ENCODE measurements at regions not wholly inside any gene's neighbourhood (a gene's known extent, or its start where the extent isn't known, plus 50 kb on each side); places are given as distances from the start of the nearest gene placed in this dataset.
"Not testable (repeated sequence)": the region's sequence is repeated elsewhere in the genome, so short reads cannot be mapped to it uniquely, and the experiment has no call there.

DNA sequence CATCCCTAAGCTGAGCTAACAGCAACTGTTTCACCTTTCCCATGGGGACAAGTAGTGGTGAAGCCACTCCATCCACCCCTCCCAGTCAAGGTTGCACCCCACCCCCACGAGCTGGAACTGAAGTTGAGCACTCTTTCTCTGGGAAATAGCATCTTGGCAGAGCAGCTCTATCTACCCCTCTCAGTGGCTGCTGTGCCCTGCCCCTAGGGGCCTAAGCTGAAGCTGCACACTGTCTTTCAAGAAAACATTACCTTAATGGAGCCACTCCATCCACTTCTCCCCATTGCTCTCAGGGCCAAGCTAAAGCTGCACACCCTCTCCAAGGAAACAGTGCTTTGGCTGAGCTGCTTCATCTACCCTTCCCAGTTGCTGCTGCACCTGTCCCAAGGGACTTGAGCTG is 170.6 kb upstream of the CCDC196 start:
- Histone ChIP-seq H3K27me3 (ENCODE audit: control insufficient read depth in 1 of 2, insufficient read depth in 2 of 2, low read length in 2 of 2) (no peaks in the 10 kb centered on the region), H3K27ac (ENCODE audit: low read depth in 2 of 2, low read length in 1 of 2) (no peak overlapping the region), H3K36me3 (ENCODE audit: control insufficient read depth in 2 of 2, insufficient read depth in 2 of 2, low read length in 1 of 2) (no peaks in the 10 kb centered on the region), H3K4me1 (ENCODE audit: control insufficient read depth in 2 of 2, insufficient read depth in 2 of 2, low read length in 1 of 2) (no peaks in the 10 kb centered on the region), H3K4me3 (ENCODE audit: low read depth in 1 of 2, low read length in 2 of 2) (no peak overlapping the region), H3K9me3 (ENCODE audit: control insufficient read depth in 2 of 2, insufficient read depth in 1 of 2, low read depth in 1 of 2, low read length in 1 of 2) (peaks cover 0 to 11% of the 10 kb centered on the region in 2 donors)
- WGBS, 2 donors, result 35 to 37% methylated on average over 1 of the region's 1 CpG

GRCh38 chr14:66322564-66322963 is 163.6 kb upstream of the CCDC196 start:
- Histone ChIP-seq H3K9me3 (ENCODE audit: control insufficient read depth in 2 of 2, insufficient read depth in 1 of 2, low read depth in 1 of 2, low read length in 1 of 2) (no peaks in the 10 kb centered on the region), H3K27ac (ENCODE audit: low read depth in 2 of 2, low read length in 1 of 2) (no peak overlapping the region), H3K27me3 (ENCODE audit: control insufficient read depth in 1 of 2, insufficient read depth in 2 of 2, low read length in 2 of 2) (no peaks in the 10 kb centered on the region), H3K4me3 (ENCODE audit: low read depth in 1 of 2, low read length in 2 of 2) (no peak overlapping the region), H3K36me3 (ENCODE audit: control insufficient read depth in 2 of 2, insufficient read depth in 2 of 2, low read length in 1 of 2) (no peaks in the 10 kb centered on the region), H3K4me1 (ENCODE audit: control insufficient read depth in 2 of 2, insufficient read depth in 2 of 2, low read length in 1 of 2) (no peaks in the 10 kb centered on the region)
- WGBS, 2 donors, result 90 to 100% methylated on average over 1 of the region's 1 CpG

DNA sequence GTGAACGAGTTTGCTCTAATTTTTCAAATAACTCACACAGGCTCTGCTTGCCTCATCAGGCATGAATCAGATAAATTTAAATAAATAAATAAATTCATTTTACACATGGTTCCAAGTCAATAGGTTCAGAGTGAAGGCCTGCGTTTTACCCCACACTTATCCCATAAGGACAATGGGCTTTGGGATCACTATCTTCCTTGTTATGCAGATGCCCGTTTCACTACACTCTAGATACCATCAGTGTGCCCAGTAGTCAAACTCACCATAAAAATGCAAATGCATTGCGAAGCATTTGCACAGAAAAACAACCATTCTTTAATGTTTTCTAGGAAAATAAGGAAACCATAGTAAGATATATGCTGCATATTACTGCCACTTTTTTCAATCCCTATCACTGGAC is 155.9 kb upstream of the CCDC196 start:
- WGBS, 2 donors, result 85 to 87% methylated on average over 4 of the region's 4 CpGs
- Histone ChIP-seq H3K9me3 (ENCODE audit: control insufficient read depth in 2 of 2, insufficient read depth in 1 of 2, low read depth in 1 of 2, low read length in 1 of 2) (no peaks in the 10 kb centered on the region), H3K36me3 (ENCODE audit: control insufficient read depth in 2 of 2, insufficient read depth in 2 of 2, low read length in 1 of 2) (no peaks in the 10 kb centered on the region), H3K4me3 (ENCODE audit: low read depth in 1 of 2, low read length in 2 of 2) (no peak overlapping the region), H3K27ac (ENCODE audit: low read depth in 2 of 2, low read length in 1 of 2) (no peak overlapping the region), H3K4me1 (ENCODE audit: control insufficient read depth in 2 of 2, insufficient read depth in 2 of 2, low read length in 1 of 2) (no peaks in the 10 kb centered on the region), H3K27me3 (ENCODE audit: control insufficient read depth in 1 of 2, insufficient read depth in 2 of 2, low read length in 2 of 2) (no peaks in the 10 kb centered on the region)

DNA sequence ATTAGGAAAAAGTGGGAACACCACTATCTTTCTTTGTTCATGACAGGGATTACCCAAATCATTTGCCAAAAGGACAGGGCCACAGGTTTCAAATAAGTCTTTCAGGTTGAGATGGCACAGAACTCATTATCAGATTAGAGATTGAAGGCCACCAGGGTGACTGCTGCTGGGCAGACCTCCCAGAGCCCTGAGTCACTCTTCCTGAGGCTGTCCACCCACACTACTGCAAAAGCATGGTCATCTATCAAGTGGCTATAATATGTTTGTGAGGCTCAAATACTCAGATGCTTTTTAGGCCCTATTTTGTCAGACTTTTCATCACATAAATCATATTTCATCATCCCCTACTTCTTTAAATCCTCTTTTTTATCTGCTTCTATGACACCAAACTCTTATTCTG is 155.3 kb upstream of the CCDC196 start:
- H3K36me3 ChIP-seq (ENCODE audit: control insufficient read depth in 2 of 2, insufficient read depth in 2 of 2, low read length in 1 of 2), result no peaks in the 10 kb centered on the region
- H3K27ac ChIP-seq (ENCODE audit: low read depth in 2 of 2, low read length in 1 of 2), result no peak overlapping the region
- no peaks in the 10 kb centered on the region for H3K27me3 ChIP-seq (ENCODE audit: control insufficient read depth in 1 of 2, insufficient read depth in 2 of 2, low read length in 2 of 2)
- no peak overlapping the region for H3K4me3 ChIP-seq (ENCODE audit: low read depth in 1 of 2, low read length in 2 of 2)
- H3K4me1 ChIP-seq (ENCODE audit: control insufficient read depth in 2 of 2, insufficient read depth in 2 of 2, low read length in 1 of 2), result no peaks in the 10 kb centered on the region
- H3K9me3 ChIP-seq (ENCODE audit: control insufficient read depth in 2 of 2, insufficient read depth in 1 of 2, low read depth in 1 of 2, low read length in 1 of 2), result no peaks in the 10 kb centered on the region

DNA sequence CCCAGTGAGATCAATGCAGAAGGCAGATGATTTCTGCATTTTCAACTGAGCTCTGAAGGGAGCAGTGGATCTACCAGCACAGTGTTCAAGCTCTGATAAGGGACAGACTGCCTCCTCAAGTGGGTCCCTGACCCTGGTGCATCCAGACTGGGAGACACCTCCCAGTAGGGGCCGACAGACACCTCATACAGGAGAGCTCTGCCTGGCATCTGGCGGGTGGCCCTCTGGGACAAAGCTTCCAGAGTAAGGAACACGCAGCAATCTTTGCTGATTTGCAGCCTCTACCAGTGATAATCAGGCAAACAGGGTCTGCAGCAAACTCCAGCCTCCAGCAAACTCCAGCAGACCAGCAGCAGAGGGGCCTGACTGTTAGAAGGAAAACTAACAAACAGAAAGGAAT is 152.9 kb upstream of the CCDC196 start:
- H3K9me3 ChIP-seq (ENCODE audit: control insufficient read depth in 2 of 2, insufficient read depth in 1 of 2, low read depth in 1 of 2, low read length in 1 of 2); H3K27me3 ChIP-seq (ENCODE audit: control insufficient read depth in 1 of 2, insufficient read depth in 2 of 2, low read length in 2 of 2); H3K27ac ChIP-seq (ENCODE audit: low read depth in 2 of 2, low read length in 1 of 2); H3K36me3 ChIP-seq (ENCODE audit: control insufficient read depth in 2 of 2, insufficient read depth in 2 of 2, low read length in 1 of 2); H3K4me3 ChIP-seq (ENCODE audit: low read depth in 1 of 2, low read length in 2 of 2); H3K4me1 ChIP-seq (ENCODE audit: control insufficient read depth in 2 of 2, insufficient read depth in 2 of 2, low read length in 1 of 2): not testable (repeated sequence)
- 75 to 81% methylated on average over 3 of the region's 3 CpGs for WGBS, 2 donors

DNA sequence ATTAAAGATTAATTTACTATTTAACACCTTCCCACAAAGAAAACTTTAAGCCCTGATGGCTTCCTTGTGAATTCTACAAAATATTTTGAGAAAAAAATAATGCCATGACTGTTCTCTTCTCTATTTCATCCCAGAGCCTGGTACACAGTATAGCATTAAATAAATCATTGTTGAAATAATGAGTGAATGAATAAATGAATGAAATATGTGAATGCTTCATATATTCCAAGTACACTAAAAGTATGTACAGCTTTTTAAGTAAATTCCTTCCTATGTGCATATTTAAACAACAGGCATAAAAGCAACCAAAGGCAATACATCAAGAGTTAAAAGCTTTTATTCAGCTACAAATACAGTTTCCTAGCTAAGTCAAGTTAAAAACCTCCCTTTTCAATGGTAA is 144.9 kb upstream of the CCDC196 start:
- no peaks in the 10 kb centered on the region for H3K4me1 ChIP-seq (ENCODE audit: control insufficient read depth in 2 of 2, insufficient read depth in 2 of 2, low read length in 1 of 2)
- no peaks in the 10 kb centered on the region for H3K36me3 ChIP-seq (ENCODE audit: control insufficient read depth in 2 of 2, insufficient read depth in 2 of 2, low read length in 1 of 2)
- H3K4me3 ChIP-seq (ENCODE audit: low read depth in 1 of 2, low read length in 2 of 2), result no peak overlapping the region
- H3K27me3 ChIP-seq (ENCODE audit: control insufficient read depth in 1 of 2, insufficient read depth in 2 of 2, low read length in 2 of 2), result no peaks in the 10 kb centered on the region
- no peaks in the 10 kb centered on the region for H3K9me3 ChIP-seq (ENCODE audit: control insufficient read depth in 2 of 2, insufficient read depth in 1 of 2, low read depth in 1 of 2, low read length in 1 of 2)
- H3K27ac ChIP-seq (ENCODE audit: low read depth in 2 of 2, low read length in 1 of 2), result no peak overlapping the region

- H3K27ac ChIP-seq (ENCODE audit: low read depth in 2 of 2, low read length in 1 of 2), result no peak overlapping the region
- H3K27me3 ChIP-seq (ENCODE audit: control insufficient read depth in 1 of 2, insufficient read depth in 2 of 2, low read length in 2 of 2), result no peaks in the 10 kb centered on the region
- 72 to 74% methylated on average over 2 of the region's 2 CpGs for WGBS, 2 donors
- H3K4me1 ChIP-seq (ENCODE audit: control insufficient read depth in 2 of 2, insufficient read depth in 2 of 2, low read length in 1 of 2), result no peaks in the 10 kb centered on the region
- no peaks in the 10 kb centered on the region for H3K36me3 ChIP-seq (ENCODE audit: control insufficient read depth in 2 of 2, insufficient read depth in 2 of 2, low read length in 1 of 2)
- no peak overlapping the region for H3K4me3 ChIP-seq (ENCODE audit: low read depth in 1 of 2, low read length in 2 of 2)
- no peaks in the 10 kb centered on the region for H3K9me3 ChIP-seq (ENCODE audit: control insufficient read depth in 2 of 2, insufficient read depth in 1 of 2, low read depth in 1 of 2, low read length in 1 of 2)
Observed at GRCh38 chr14:66345986-66346385, 140.2 kb upstream of the CCDC196 start.

DNA sequence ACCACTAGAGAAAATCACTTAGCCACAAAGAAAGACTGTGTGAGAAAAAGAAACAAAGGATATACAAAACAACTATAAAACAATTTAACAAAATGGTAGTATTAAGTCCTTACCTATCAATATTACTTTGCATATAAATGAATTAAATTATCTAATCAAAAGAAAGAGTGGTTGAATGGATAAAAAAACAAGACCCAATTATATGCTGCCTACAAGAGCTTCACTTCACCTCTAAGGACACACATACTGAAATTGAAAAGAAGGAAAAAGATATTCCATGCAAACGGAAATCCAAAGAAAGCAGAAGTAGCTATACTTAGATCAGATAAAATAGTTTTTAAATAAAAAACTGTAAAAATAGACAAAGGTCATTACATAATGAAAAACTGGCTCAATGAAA is 134.9 kb upstream of the CCDC196 start:
- Histone ChIP-seq H3K27ac (ENCODE audit: low read depth in 2 of 2, low read length in 1 of 2) (no peak overlapping the region), H3K9me3 (ENCODE audit: control insufficient read depth in 2 of 2, insufficient read depth in 1 of 2, low read depth in 1 of 2, low read length in 1 of 2) (no peaks in the 10 kb centered on the region), H3K27me3 (ENCODE audit: control insufficient read depth in 1 of 2, insufficient read depth in 2 of 2, low read length in 2 of 2) (no peaks in the 10 kb centered on the region), H3K36me3 (ENCODE audit: control insufficient read depth in 2 of 2, insufficient read depth in 2 of 2, low read length in 1 of 2) (no peaks in the 10 kb centered on the region), H3K4me1 (ENCODE audit: control insufficient read depth in 2 of 2, insufficient read depth in 2 of 2, low read length in 1 of 2) (no peaks in the 10 kb centered on the region), H3K4me3 (ENCODE audit: low read depth in 1 of 2, low read length in 2 of 2) (no peak overlapping the region)
- 75 to 78% methylated on average over 1 of the region's 1 CpG for WGBS, 2 donors

GRCh38 chr14:66359500-66359899 is 126.7 kb upstream of the CCDC196 start:
- H3K9me3 ChIP-seq (ENCODE audit: control insufficient read depth in 2 of 2, insufficient read depth in 1 of 2, low read depth in 1 of 2, low read length in 1 of 2), result no peaks in the 10 kb centered on the region
- H3K4me1 ChIP-seq (ENCODE audit: control insufficient read depth in 2 of 2, insufficient read depth in 2 of 2, low read length in 1 of 2), result no peaks in the 10 kb centered on the region
- H3K27ac ChIP-seq (ENCODE audit: low read depth in 2 of 2, low read length in 1 of 2), result no peak overlapping the region
- no peaks in the 10 kb centered on the region for H3K27me3 ChIP-seq (ENCODE audit: control insufficient read depth in 1 of 2, insufficient read depth in 2 of 2, low read length in 2 of 2)
- H3K4me3 ChIP-seq (ENCODE audit: low read depth in 1 of 2, low read length in 2 of 2), result no peak overlapping the region
- WGBS, 2 donors, result 0% methylated on average over 3 of the region's 3 CpGs
- H3K36me3 ChIP-seq (ENCODE audit: control insufficient read depth in 2 of 2, insufficient read depth in 2 of 2, low read length in 1 of 2), result no peaks in the 10 kb centered on the region

GRCh38 chr14:66360366-66360926 is 125.7 kb upstream of the CCDC196 start:
- Histone ChIP-seq H3K9me3 (ENCODE audit: control insufficient read depth in 2 of 2, insufficient read depth in 1 of 2, low read depth in 1 of 2, low read length in 1 of 2) (no peaks in the 10 kb centered on the region), H3K27me3 (ENCODE audit: control insufficient read depth in 1 of 2, insufficient read depth in 2 of 2, low read length in 2 of 2) (no peaks in the 10 kb centered on the region), H3K4me3 (ENCODE audit: low read depth in 1 of 2, low read length in 2 of 2) (no peak overlapping the region), H3K36me3 (ENCODE audit: control insufficient read depth in 2 of 2, insufficient read depth in 2 of 2, low read length in 1 of 2) (no peaks in the 10 kb centered on the region), H3K27ac (ENCODE audit: low read depth in 2 of 2, low read length in 1 of 2) (no peak overlapping the region), H3K4me1 (ENCODE audit: control insufficient read depth in 2 of 2, insufficient read depth in 2 of 2, low read length in 1 of 2) (no peaks in the 10 kb centered on the region)
- 63 to 70% methylated on average over 8 of the region's 8 CpGs for WGBS, 2 donors

Measured in esophagus (tissue), 2 donors.